ENCODE measurements at regions not wholly inside any gene's neighbourhood (a gene's known extent, or its start where the extent isn't known, plus 50 kb on each side); places are given as distances from the start of the nearest gene placed in this dataset.
A peak's percentile ranks its signal among the peaks of the same experiment; 100 is the strongest.
"Not testable (repeated sequence)": the region's sequence is repeated elsewhere in the genome, so short reads cannot be mapped to it uniquely, and the experiment has no call there.

DNA sequence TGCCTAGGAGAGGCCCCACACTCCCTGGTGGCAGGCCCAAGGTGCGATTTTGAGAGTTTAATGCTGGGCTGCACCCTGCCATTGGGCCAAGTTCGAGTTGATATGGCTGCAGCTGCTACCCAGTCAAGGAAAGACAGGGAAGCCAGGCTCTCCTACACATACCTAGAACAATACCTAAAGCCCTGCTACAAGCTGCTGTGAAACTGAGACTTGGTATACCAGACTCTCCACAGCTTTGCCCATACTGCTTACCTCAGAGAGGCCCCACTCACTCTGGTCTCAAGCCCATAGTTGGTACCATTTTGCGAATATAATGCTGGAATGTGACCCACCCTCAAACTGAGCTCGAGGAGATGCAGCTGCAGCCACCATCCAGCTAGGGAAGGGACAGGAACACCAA, 147.7 kb upstream of the MAGEB2 start:
- no peak for DNase-seq (ENCODE audit: low read depth)
- TF ChIP-seq CTCF (conservative IDR thresholded peaks at IDR 0.05; ENCODE audit: low read length): no peak
- H3K4me3 ChIP-seq (ENCODE audit: low read length): no peak overlapping the region

DNA sequence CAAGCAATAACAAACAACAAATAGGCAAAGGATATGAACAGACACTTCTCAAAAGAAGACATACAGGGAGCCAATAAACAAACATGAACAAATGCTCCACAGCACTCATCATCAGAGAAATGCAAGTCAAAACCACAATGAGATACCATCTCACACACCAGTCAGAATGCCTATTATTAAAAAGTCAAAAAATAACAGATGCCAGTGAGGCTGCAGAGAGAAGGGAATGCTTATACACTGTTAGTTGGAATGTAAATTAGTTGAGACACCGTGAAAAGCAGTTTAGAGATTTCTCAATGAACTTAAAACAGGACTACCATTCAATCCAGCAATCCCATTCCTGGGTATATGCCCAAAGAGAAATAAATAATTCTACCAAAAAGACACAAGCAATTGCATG, 129.8 kb upstream of the MAGEB2 start:
- H3K4me3 ChIP-seq (ENCODE audit: low read length): no peak overlapping the region
- no peak for TF ChIP-seq CTCF (conservative IDR thresholded peaks at IDR 0.05; ENCODE audit: low read length)
- DNase-seq (ENCODE audit: low read depth): peak; percentile 13

- DNase-seq (ENCODE audit: low read depth): no peak
- TF ChIP-seq CTCF (conservative IDR thresholded peaks at IDR 0.05; ENCODE audit: low read length): no peak
- no peak overlapping the region for H3K4me3 ChIP-seq (ENCODE audit: low read length)
These were observed 103.9 kb upstream of the MAGEB2 start for GRCh38 chrX:30111431-30111830.

- peak; percentile 14 for DNase-seq (ENCODE audit: low read depth)
- H3K4me3 ChIP-seq (ENCODE audit: low read length): no peak overlapping the region
- TF ChIP-seq CTCF (conservative IDR thresholded peaks at IDR 0.05; ENCODE audit: low read length): peak; percentile 30
These were observed 73.4 kb upstream of the MAGEB2 start for GRCh38 chrX:30141966-30142365.

DNA sequence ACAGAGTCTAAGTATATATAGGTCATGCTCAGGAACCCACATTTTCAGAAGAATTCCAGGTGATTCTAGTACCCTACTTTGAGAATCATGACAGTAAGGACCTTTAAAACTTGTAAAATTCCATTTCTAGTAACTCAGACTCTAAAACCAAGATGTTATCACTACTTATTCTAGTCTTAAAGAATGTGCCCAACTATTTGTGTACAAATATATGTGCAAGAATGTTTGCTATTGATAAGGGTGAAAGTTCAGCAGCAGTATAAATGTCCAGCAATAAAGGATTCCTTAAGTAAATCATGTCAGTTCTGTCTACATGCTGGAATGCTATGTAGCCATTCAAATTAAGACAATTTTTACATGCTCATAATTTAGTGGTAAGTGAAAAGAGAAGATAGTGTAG, 71.1 kb upstream of the MAGEB2 start:
- TF ChIP-seq CTCF (conservative IDR thresholded peaks at IDR 0.05; ENCODE audit: low read length): no peak
- H3K4me3 ChIP-seq (ENCODE audit: low read length): no peak overlapping the region
- no peak for DNase-seq (ENCODE audit: low read depth)

DNA sequence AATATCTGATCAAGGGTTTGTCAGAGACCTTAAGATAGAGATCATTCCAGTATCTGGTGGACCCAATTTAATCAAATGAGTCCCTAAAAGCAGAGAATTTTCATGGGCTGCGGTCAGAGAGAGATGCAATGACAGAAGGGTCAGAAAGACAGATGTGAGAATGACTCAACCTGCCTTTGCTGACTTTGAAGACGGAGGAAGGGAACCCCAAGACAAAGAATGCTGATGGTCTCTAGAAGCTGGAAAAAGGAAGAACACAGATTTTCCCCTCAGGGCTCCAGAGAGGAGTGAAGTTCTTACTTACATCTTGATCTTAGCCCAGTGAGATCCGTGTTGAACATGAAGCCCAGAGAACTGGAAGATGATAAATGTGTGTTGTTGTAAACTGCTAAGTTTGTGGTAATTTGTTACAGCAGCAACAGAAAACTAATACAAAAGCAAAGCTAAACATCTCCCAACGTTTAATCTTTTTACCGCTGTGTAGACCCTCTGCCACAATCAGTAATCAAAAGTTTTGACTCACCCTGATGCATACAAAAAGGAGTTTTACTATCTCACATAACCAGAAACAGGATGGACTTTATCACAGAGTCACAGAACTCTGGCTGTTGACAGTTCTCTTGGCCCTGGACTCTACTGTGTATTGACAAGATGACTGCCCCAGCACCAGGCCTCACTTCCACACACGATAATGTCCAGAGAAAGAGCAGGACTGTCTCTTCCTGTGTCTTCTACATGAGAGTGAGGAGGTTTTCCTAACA, 70.2 kb upstream of the MAGEB2 start:
- DNase-seq (ENCODE audit: low read depth): no peak
- no peak for TF ChIP-seq CTCF (conservative IDR thresholded peaks at IDR 0.05; ENCODE audit: low read length)
- H3K4me3 ChIP-seq (ENCODE audit: low read length): no peak overlapping the region

GRCh38 chrX:30147996-30148643, 67.2 kb upstream of the MAGEB2 start:
- TF ChIP-seq CTCF (conservative IDR thresholded peaks at IDR 0.05; ENCODE audit: low read length): no peak
- no peak overlapping the region for H3K4me3 ChIP-seq (ENCODE audit: low read length)
- no peak for DNase-seq (ENCODE audit: low read depth)

- H3K4me3 ChIP-seq (ENCODE audit: low read length); DNase-seq (ENCODE audit: low read depth): not testable (repeated sequence)
These were observed 66.2 kb upstream of the MAGEB2 start for GRCh38 chrX:30149206-30149605.

All from AG10803 (cell line).